Bronchial epithelial cell (primary cell): ENCODE measurements at regions not wholly inside any gene's neighbourhood (a gene's known extent, or its start where the extent isn't known, plus 50 kb on each side); places are given as distances from the start of the nearest gene placed in this dataset.

Experiments
- DNase-seq: peaks from one replicate; pipeline ENCODE4 v3.0.0-alpha.2; 2010; ENCODE audit warnings: low read depth
- FAIRE-seq: peaks from 2 replicates; lab custom pipeline; 2011; peaks lifted over from hg19 to GRCh38; lab: Jason Lieb, UNC
- H3K27me3 ChIP-seq: 2 replicates; pipeline ENCODE4 v1.5.1; 2011; ENCODE audit warnings: low read length; ENCODE audit not compliant: control insufficient read depth, insufficient read depth
- H3K36me3 ChIP-seq: 2 replicates; pipeline ENCODE4 v1.5.1; 2011; ENCODE audit warnings: low read length; ENCODE audit not compliant: control insufficient read depth, insufficient read depth
- H3K4me3 ChIP-seq: 2 replicates; pipeline ENCODE4 v1.5.1; 2011; ENCODE audit warnings: mild to moderate bottlenecking, low read depth, low read length, control low read depth
- TF ChIP-seq, protein P1 (sequence below): IDR thresholded peaks from 2 replicates; pipeline ENCODE4 v1.5.1; 2011; ENCODE audit warnings: mild to moderate bottlenecking, moderate library complexity, low read length, control low read depth, inconsistent platforms; ENCODE audit not compliant: insufficient read depth, severe bottlenecking

DNA sequence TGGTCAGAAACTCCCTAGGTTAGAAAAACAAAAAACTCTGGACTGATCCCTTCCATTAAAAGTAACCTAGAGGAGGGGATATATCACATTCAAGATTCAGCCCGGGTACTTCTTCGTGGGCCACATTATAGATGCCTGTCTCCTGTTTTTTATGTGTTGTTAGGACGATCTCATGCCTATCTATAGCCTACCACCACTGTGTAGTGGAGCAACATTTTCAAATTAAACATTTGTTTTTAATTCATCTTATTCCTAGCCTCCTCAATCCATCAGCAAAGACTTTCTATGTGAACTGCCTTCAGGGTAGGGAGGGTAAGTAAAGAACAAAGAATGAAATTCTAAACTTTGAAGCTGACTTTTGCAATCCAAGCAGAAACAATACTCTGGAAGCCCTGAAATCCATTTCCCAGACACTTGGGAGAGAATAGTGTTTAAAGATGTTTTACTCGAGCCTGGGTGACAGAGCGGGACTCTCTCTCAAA, 379.4 kb downstream of the ANXA1 start:
- Histone ChIP-seq H3K4me3 (no peak overlapping the region), H3K27me3 (no peaks in the 10 kb centered on the region), H3K36me3 (no peaks in the 10 kb centered on the region)
- no peak for FAIRE-seq
- TF ChIP-seq, protein P1, sequence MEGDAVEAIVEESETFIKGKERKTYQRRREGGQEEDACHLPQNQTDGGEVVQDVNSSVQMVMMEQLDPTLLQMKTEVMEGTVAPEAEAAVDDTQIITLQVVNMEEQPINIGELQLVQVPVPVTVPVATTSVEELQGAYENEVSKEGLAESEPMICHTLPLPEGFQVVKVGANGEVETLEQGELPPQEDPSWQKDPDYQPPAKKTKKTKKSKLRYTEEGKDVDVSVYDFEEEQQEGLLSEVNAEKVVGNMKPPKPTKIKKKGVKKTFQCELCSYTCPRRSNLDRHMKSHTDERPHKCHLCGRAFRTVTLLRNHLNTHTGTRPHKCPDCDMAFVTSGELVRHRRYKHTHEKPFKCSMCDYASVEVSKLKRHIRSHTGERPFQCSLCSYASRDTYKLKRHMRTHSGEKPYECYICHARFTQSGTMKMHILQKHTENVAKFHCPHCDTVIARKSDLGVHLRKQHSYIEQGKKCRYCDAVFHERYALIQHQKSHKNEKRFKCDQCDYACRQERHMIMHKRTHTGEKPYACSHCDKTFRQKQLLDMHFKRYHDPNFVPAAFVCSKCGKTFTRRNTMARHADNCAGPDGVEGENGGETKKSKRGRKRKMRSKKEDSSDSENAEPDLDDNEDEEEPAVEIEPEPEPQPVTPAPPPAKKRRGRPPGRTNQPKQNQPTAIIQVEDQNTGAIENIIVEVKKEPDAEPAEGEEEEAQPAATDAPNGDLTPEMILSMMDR = no peak
- no peak for DNase-seq

DNA sequence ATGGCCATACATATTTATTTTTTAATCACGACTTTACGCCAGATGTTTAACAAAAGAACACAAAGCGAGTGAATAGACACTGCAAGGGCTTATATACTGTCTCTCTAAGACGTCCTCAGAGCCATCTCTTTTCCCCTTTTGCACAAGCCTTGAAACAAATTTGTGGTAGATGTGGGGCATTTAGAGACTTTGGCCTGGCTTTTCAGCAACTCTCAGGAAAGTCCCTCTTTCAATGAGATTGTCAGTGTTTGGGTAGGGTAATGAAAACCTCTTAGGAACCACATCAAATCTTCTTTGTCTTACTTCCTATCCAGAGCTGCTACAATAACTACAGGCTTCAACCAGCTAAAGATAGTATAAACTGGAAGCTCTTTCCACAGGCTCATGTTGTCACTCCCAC, 380.0 kb downstream of the ANXA1 start:
- H3K27me3 ChIP-seq = no peaks in the 10 kb centered on the region

DNA sequence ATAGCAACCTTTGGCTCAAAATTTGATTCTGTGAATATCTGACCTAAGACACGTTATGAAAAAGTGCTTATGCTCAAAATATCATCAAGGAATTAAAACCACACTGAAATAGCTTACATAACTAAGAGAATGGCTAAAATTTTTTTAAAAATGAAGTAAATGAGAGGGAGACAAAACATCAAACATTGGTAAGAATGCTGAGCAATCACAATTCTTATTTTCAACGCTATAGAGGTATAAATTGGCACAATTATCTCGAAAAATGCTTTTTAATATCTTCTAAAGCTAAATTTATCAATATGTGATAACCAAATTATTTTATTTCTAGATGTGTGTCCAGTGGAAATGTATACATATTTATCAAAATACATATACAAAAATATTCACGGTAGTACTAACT, 381.3 kb downstream of the ANXA1 start:
- Histone ChIP-seq H3K27me3 (no peaks in the 10 kb centered on the region), H3K36me3 (no peaks in the 10 kb centered on the region), H3K4me3 (no peak overlapping the region)
- no peak for DNase-seq
- FAIRE-seq = no peak
- TF ChIP-seq, protein P1 = no peak

More for the DNA sequence above, 380.0 kb downstream of the ANXA1 start:
- TF ChIP-seq, protein P1 = no peak
- DNase-seq (no peak), FAIRE-seq (no peak)
- Histone ChIP-seq H3K4me3 (no peak overlapping the region), H3K36me3 (no peaks in the 10 kb centered on the region)

DNA sequence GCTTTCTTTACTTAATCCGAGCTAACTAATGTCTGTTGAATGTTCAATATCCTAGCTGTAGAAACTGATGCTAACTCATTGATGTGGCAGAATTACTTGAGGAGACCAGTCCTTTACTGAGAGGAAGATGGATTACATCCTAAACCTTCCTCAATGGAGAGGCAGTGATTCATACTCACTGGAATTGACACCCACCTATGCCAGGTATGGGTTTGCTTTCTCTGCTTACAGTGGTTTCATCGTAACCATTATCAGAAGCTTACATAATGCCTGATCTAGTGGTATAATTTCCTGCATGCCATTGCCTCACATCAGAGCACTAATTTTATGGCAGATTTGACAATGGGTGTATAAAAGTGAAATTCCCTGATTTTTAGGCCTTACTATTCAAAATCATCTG, 384.7 kb downstream of the ANXA1 start:
- TF ChIP-seq, protein P1 = no peak
- no peak overlapping the region for H3K4me3 ChIP-seq
- DNase-seq = peak; percentile 87
- FAIRE-seq = peak; percentile 88
- H3K36me3 ChIP-seq = no peaks in the 10 kb centered on the region
- no peaks in the 10 kb centered on the region for H3K27me3 ChIP-seq

DNA sequence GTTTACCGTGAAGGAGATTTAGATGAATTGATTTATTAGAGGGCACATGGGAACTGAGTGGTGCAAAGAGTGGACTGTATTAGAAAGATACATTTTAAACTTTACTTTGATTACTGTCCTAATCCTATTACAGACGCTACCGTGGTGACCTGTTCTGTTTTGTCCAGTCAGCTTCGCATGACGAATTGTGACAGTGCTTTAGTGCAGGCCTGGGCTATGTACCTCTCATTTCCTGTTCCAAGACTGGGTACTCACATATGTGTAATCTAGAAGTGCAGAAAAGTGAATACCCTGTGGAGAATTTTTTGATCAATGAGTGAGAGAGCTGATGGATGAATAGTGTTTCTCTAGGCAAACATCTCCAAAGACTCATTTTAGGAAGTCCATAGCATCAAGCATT, 385.9 kb downstream of the ANXA1 start:
- DNase-seq (peak; percentile 81), FAIRE-seq (no peak)
- TF ChIP-seq, protein P1 = no peak
- Histone ChIP-seq H3K36me3 (no peaks in the 10 kb centered on the region), H3K4me3 (no peak overlapping the region), H3K27me3 (no peaks in the 10 kb centered on the region)

DNA sequence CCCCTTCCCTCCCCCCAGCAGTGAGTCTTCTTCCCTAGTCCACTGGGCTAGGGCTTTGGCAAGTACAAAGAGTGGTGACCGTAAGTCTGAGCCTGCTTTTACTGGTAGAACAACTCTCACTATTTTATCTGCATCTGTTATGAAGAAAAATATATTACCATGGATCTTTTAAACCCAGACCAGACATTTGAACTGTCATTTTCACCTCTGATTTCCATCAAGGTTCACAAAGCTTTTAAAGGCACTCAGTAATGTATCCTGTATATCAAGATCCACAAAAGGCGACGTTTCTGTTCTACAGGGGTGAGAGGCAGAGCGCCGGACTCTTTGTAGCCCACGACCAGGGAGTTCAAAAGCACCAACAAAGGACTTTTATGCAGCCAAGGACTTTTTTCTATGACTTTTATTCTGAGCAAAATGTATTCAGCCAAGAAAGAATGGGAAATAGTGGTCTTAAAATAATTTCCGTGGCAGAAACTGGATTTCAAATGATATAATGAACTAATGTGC, 388.3 kb downstream of the ANXA1 start:
- no peaks in the 10 kb centered on the region for H3K36me3 ChIP-seq
- H3K27me3 ChIP-seq = no peaks in the 10 kb centered on the region
- FAIRE-seq (no peak), DNase-seq (no peak)
- no peak overlapping the region for H3K4me3 ChIP-seq
- TF ChIP-seq, protein P1 = no peak
